ENCODE measurements at regions not wholly inside any gene's neighbourhood (a gene's known extent, or its start where the extent isn't known, plus 50 kb on each side); places are given as distances from the start of the nearest gene placed in this dataset.
"Not testable (repeated sequence)": the region's sequence is repeated elsewhere in the genome, so short reads cannot be mapped to it uniquely, and the experiment has no call there.

DNA sequence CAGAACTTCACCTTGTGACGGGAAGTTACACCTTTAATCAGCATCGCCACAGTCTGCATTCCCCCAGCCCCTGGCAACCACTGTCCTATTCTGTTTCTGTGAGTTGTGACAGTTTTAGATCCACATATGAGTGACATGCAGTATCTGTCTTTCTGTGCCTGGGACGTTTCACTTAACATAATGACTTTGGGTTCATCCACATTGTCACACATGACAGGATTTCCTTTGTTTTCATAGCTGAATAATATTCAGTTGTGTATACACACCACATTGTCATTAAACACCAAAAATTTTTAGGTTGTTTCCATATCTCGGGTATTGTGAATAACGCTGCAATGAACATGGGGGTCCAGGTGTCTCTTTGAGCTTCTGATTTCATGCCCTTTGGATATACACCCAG is 62.6 kb upstream of the BDH1 start:
- not testable (repeated sequence) for DNase-seq (ENCODE audit: low read depth)

GRCh38 chr3:197615430-197615829 is 59.7 kb upstream of the BDH1 start:
- DNase-seq (ENCODE audit: low read depth) = no peak

GRCh38 chr3:197614134-197614533 is 58.4 kb upstream of the BDH1 start:
- not testable (repeated sequence) for DNase-seq (ENCODE audit: low read depth)

- DNase-seq (ENCODE audit: low read depth) = peak; percentile 36
These were observed 57.4 kb upstream of the BDH1 start for GRCh38 chr3:197613199-197613598.

- DNase-seq (ENCODE audit: low read depth) = no peak
These were observed 55.5 kb upstream of the BDH1 start for GRCh38 chr3:197611255-197611654.

DNA sequence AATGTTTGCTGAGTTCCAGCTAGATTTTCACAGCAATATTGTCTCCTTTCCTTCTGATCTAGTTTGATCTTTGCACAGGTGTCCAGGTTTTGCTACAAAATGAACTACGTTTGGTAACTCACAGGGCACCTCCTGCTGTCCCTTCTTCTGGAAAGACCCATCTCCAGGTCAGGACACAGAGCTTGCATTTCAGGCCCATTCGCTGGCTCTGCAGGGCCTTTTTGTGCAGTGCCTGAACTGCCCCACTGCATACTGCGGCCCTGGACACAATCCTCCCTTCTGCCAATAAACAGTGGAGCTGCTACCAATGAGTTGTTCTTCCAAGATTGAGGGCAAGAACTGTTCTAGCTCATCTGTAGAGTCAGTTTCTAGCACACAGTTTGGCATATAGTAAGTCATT is 50.7 kb upstream of the BDH1 start:
- no peak for DNase-seq (ENCODE audit: low read depth)

Data from T follicular helper cell (primary cell).